GM18505 (cell line): ENCODE measurements at regions not wholly inside any gene's neighbourhood (a gene's known extent, or its start where the extent isn't known, plus 50 kb on each side); places are given as distances from the start of the nearest gene placed in this dataset.

Experiments used
- ATAC-seq: cut with Tn5 transposase; IDR thresholded peaks from one replicate; pipeline ENCODE4 v1.9.1; 2021; ENCODE audit not compliant: unreplicated experiment
- POLR2A ChIP-seq: IDR thresholded peaks from 4 replicates; pipeline ENCODE4 v1.6.1; 2011; ENCODE audit warnings: borderline replicate concordance; ENCODE audit not compliant: insufficient read depth, insufficient read length; ENCODE audit errors: extremely low read depth

DNA sequence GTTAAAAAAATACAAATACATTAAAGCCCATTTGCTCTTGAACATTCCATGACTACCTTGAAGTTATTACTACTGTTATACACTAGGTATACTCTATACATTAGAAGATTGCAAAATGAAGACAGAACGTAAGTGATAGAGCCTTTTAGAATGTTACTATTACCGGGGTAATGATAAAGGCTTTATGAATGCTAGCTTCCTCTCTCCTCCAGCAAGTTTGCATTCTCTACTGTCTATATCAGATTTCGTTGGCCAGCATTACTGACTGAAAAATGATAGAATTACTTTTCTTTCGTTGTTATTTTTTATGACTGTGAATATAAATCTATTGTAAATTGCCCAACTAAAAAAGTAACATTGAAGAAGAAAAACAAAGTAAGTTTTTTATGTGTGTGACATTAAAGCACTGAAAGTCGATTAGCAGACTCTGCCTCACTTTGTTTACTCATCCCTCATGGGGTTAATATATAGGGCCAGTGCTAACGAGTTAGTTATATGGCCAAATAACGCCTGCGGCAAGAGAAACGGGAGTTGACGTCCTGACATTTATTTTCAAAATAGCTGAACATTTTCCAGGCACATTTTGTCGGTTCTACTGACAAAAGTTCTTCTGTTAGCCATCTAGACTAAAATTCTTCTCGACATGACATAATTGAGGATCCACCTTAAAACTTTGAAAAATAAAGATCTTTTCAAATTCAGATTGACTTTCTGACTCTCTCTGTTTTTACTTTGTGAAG, 163.8 kb upstream of the KITLG start:
- TF ChIP-seq POLR2A: no peak
- no peak for ATAC-seq

DNA sequence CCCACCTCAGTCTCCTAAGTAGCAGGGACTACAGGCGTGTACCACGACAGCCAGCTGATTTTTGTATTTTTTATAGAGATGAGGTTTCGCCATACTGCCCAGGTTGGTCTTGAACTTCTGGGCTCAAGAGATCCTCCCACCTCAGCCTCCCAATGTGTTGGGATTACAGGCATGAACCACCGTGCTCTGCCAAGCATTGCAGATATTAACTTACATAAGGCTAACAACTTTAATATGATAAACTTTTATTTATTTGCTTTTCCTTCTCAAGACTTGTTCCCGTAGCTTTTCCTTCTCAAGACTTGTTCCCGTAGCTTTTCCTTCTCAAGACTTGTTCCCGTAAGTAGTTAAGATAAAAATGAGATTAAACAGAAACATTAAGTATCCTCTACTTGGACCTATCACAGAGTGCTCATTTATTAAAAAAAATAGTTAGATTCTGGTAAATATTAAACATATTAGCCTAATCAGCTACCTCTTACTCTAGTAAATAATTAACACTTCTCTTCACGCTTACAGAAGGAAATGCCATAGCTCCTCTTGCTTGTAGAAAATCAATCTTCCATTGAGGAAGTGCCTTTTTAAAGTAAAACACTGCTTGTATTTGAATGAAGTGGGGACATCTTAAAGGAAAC, 157.7 kb upstream of the KITLG start:
- ATAC-seq: no peak

DNA sequence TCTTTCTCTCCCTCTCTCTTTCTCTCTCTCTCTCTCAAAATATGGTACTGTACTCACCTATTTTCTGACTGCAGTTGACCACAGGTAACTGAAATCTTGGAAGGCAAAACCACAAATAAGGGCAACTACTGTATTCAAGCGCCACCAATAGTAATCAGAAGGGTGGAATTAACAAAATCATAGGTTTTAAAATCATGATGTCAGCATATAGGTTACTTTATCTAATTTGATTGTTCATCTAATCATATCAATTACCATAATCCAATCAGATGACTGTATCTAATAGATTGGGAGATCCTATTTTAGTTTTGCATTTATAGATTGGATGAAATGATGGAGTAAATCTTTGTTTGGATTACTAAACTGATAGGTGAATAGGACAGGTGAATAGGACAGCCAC, 155.8 kb upstream of the KITLG start:
- no peak for TF ChIP-seq POLR2A
- ATAC-seq: no peak

More for the DNA sequence above, 157.7 kb upstream of the KITLG start:
- no peak for TF ChIP-seq POLR2A

DNA sequence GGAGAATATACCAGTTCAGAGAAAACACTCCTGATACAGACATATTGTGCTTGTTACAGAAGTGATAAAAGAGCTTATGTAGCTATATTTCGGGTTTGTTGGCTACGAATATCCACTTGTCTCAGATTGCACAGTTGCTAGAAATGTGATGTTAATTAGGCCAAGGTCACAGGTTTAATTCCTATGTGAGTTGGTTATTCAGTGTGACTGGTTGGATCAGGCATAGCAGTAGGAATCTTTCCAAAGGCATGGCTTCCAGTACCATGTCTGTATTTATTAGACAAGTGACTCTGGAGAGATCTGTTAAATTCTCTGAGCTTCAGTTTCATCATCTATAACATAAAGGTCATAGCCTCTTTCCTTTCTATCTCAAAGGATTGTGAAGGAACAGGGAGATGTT, 152.7 kb upstream of the KITLG start:
- ATAC-seq: no peak
- TF ChIP-seq POLR2A: no peak

DNA sequence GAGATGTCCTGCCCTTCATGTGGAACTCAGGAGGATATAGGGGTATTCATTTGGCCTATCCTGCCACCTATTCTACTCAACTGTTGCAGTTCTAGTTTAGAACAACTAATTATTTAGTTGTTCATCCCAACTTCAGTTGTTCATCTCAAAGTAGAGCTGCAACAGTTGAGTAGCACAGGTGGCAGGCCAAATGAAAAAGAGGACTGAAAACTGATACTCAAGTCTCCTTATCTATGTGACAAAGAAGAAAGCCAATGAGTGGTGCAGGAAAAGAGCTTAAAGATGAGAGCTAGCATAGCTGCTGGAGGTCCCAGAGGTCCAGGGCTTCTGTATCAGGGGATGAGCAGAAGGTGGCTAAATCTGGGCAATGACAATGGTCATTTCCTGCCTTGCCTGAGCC, 148.9 kb upstream of the KITLG start:
- no peak for ATAC-seq

DNA sequence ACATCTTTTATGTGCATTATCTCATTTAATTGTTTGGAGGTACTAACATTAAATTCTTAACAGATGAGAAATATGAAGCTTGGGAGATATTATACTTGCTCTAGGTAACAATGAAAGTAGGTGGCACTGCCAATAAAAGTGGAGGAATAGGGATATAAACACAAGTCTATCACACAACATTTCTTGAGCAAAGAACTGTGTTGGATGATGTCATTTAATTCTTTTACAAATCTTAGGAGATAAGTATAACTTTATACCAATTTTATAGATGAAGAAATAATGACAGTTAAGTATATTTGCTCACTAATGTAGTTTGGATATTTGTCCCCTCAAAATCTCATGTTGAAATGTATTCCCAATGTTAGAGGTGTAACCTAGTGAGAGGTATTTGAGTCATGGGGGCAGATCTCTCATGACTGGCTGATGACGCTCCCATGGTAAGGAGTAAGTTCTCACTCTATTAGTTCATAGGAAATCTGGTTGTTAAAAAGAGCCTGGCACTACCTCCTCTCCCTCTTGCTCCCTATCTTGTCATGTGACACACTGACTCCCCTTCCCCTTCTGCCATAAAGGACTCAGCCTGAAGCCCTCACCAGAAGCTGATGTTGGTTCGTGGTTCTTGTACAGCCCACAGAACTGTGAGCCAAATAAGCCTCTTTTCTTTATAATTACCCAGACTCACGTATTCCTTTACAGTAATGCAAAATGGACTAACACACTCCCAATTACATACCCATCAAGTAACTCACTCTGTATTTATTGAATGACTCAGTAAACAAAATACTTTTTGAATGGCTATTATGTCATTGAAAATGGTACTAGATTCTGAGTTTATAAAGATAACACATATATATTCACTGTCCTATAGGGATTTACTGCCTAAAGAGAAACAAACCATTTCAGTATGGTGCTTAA, 146.8 kb upstream of the KITLG start:
- no peak for ATAC-seq

More for the DNA sequence above, 148.9 kb upstream of the KITLG start:
- no peak for TF ChIP-seq POLR2A

DNA sequence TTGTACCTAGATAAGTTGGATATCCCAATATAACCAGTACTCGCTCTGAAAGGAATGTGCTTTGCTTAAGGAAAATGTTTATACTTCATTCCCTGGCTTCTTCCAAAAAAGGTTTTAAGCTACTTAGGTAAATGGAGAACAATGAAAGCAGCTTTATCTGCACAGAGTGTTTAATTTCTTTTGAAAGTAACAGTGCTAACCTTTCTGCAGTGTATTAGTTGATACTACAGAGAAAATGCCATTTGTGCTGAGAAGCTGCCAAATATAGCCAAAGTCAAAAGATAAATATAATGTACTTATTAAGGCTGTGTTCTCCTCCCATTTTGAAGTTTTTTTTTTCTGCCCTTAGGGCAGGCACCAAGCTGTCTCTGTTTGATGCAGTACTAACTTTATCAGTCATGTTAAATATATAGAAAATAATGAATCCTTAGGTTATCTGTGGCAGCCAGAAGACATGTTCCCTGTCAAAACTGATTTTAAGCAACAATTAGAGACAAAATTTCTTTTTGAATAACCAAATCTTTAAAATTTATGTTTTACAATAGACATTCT, 145.4 kb upstream of the KITLG start:
- no peak for ATAC-seq
- no peak for TF ChIP-seq POLR2A

More for the DNA sequence above, 146.8 kb upstream of the KITLG start:
- no peak for TF ChIP-seq POLR2A

DNA sequence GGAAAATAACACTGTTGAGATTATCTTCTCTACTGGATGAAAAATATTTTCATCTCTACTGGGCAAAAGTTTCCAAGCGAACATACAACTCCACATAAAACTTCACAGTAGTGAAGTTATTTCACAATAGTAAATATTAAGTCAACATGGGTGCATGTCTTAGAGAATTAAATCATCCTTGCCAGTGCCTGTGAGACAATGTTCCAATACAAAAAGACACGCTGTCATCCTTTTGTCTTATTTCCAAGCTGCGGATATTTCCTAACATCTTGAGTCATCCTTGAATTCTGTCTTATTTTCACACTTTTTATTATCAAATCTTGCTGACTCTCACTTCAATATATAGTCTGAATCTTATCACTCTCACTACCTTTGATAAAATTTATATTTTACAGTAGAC, 142.9 kb upstream of the KITLG start:
- no peak for TF ChIP-seq POLR2A

DNA sequence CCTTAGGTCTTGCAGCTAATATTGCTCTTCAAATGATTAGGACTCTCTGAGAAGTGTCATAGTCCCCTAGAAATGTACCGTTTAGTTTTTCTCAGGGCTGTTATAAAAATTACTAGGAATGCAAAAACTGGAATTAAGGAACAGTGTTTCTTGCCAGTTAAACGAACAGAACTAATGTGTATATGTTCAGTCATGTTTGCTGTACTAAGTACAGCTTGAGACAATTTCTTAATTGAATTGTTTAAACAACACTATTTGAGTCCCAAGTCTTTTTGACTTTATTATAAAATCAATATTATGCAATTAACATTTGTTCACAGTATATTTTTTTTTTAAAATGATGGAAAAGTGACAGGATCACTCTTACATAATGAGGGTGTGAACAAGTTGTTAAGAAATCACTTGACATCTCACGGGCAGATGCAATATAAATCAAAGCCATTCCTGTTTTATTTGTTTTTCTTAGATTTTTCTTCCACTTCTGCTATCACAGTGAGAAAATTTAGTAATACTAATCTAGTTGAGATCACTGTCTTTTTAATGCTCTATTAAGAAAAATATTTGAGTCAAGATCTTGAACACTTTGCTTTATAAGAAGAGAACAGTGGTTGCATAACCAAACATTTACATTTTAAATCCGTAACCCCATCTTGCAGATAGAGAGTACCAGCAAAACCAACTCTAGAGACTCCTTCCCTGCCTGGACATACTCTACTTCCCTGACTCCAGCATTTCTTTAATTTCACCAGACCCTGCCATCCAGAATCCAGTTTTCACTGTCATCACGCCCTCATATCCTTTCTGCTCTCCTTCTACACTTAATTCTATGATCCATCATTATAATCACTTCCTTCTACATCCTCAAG, 140.7 kb upstream of the KITLG start:
- no peak for ATAC-seq
- no peak for TF ChIP-seq POLR2A

More for the DNA sequence above, 142.9 kb upstream of the KITLG start:
- ATAC-seq: no peak

DNA sequence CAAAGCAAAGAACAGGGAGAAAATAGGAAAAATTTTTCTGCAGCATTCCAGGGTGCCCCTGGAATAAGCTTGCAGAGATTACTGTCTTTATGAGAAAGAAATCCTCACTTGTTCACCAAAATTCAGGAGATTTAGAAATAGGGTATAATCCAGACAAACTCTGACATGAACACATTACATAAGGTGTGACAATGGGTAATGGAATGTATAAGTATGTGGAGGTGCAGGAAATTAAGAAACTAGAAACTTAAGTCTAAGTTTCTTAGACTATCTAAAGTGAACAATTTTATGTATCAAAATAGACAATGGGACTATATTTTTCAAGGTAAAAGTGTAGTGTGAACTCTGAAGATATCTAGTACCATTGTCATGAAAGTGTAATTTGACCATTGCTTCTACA, 140.0 kb upstream of the KITLG start:
- no peak for ATAC-seq
- TF ChIP-seq POLR2A: no peak

DNA sequence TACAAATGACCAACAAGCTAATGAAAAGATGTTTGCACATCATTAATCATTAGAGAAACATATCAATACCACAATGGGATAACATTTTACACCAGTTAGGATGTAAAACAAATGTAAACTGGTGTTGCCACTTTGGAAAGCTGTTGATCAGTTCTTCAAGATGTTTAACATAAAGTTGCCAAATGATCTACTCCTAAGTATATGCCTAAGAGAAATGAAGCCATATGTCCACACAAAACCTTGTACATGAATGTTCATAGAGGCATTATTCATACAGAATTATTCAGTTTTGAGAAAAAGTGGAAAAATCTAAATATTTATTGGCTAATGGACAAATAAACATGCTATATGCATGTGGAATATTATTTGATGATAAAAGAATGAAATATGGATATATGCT, 136.9 kb upstream of the KITLG start:
- no peak for ATAC-seq
- no peak for TF ChIP-seq POLR2A

DNA sequence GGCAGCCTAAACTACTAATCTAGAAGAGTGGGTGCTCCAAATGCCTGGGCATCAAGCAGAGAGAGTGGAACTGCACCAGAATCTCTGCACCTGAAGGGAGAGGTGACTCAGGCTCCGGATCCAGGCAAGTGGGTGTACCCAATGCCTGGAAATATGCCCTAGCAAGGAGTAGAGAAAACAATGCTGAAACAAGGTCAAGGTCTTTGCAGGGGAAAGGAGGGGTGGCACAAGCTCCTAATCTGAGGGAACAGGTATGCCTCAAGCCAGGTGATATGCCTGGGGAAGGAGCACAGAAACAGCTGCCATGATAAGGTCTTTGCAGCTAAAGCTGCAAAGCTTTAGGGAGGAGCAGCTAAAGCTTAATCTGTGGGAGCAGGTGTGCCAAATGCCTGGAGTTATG, 136.0 kb upstream of the KITLG start:
- no peak for TF ChIP-seq POLR2A
- ATAC-seq: no peak
